CD4-positive, alpha-beta T cell (primary cell): ENCODE measurements at regions not wholly inside any gene's neighbourhood (a gene's known extent, or its start where the extent isn't known, plus 50 kb on each side); places are given as distances from the start of the nearest gene placed in this dataset.

Source experiments
- ATAC-seq: fragments of 200-7000 bp; cut with Tn5 transposase; one replicate; pipeline ENCODE4 v1.10.0; 2022; ENCODE audit warnings: mild to moderate bottlenecking; ENCODE audit not compliant: poor library complexity
- CTCF ChIA-PET: fragments of 350-600 bp; sonication (Branson Sonifier 250); formaldehyde crosslinking; loops from one replicate; lab custom pipeline; 2021; ENCODE audit warnings: antibody characterized with exemption, inconsistent platforms; lab: Charles Lee
- POLR2A ChIA-PET: fragments of 350-600 bp; sonication (Branson Sonifier 250); formaldehyde crosslinking; loops from one replicate; lab custom pipeline; 2021; ENCODE audit warnings: antibody characterized with exemption, inconsistent platforms; lab: Charles Lee
- DNase-seq, 14 experiments: peaks; one replicate each; pipeline ENCODE4 v3.0.0-alpha.2; 2013 to 2020; ENCODE audit warnings: mixed read lengths in 2 of 14
- H3K27ac ChIP-seq, 2 donors: one replicate each; pipeline versions ENCODE4 v1.5.1 to v1.7.0; 2013; ENCODE audit warnings: low read length in 2 of 2, low read depth in 1 of 2, mild to moderate bottlenecking in 1 of 2
- H3K27me3 ChIP-seq, 2 experiments: 1 replicate in 1 of 2; 2 replicates in 1 of 2; pipeline versions ENCODE4 v1.6.1 to v1.7.0; 2013; ENCODE audit warnings: low read length in 2 of 2, control low read depth in 1 of 2, mild to moderate bottlenecking in 1 of 2, moderate library complexity in 1 of 2; ENCODE audit not compliant: insufficient read depth in 2 of 2, control insufficient read depth in 1 of 2
- H3K36me3 ChIP-seq: one replicate; pipeline ENCODE4 v1.6.1; 2013; ENCODE audit warnings: low read length, control low read depth; ENCODE audit not compliant: insufficient read depth
- H3K4me1 ChIP-seq: one replicate; pipeline ENCODE4 v1.6.1; 2013; ENCODE audit warnings: low read length, control low read depth; ENCODE audit not compliant: insufficient read depth
- H3K4me3 ChIP-seq: one replicate; pipeline ENCODE4 v1.5.1; 2013; ENCODE audit warnings: mild to moderate bottlenecking, low read length, moderate library complexity
- H3K9me3 ChIP-seq, 2 experiments: 1 replicate in 1 of 2; 2 replicates in 1 of 2; pipeline versions ENCODE4 v1.6.1 to v1.7.0; 2013; ENCODE audit warnings: low read length in 2 of 2, mild to moderate bottlenecking in 2 of 2, control low read depth in 1 of 2, moderate library complexity in 1 of 2; ENCODE audit not compliant: control insufficient read depth in 1 of 2, insufficient read depth in 1 of 2
- H3K27ac Mint-ChIP-seq: one replicate; pipeline ENCODE4 v1.8.0; 2020; ENCODE audit warnings: mixed read lengths
- H3K27me3 Mint-ChIP-seq: one replicate; pipeline ENCODE4 v1.8.0; 2021; ENCODE audit warnings: mixed read lengths
- H3K36me3 Mint-ChIP-seq: one replicate; pipeline ENCODE4 v1.8.0; 2021; ENCODE audit warnings: low read depth, mixed read lengths
- H3K4me1 Mint-ChIP-seq: one replicate; pipeline ENCODE4 v1.8.0; 2021; ENCODE audit warnings: low read depth, mixed read lengths
- H3K4me3 Mint-ChIP-seq: one replicate; pipeline ENCODE4 v1.8.0; 2020; ENCODE audit warnings: mild to moderate bottlenecking, mixed read lengths
- H3K9me3 Mint-ChIP-seq: one replicate; pipeline ENCODE4 v1.8.0; 2020; ENCODE audit warnings: mixed read lengths
- intact Hi-C, 2 experiments: fragments of 100-400 bp; cut with DNase I in 1 of 2; cut with micrococcal nuclease in 1 of 2; formaldehyde crosslinking; loops; one replicate each; pipeline versions ENCODE4 v1.15.1 to v1.9.0; 2023 to 2025; cut with DNase I, micrococcal nuclease
- TF ChIP-seq, protein P1 (sequence below): fragments of 200-600 bp; IDR thresholded peaks from one replicate; pipeline ENCODE4 v1.8.0; 2022; ENCODE audit warnings: antibody characterized with exemption, mild to moderate bottlenecking

DNA sequence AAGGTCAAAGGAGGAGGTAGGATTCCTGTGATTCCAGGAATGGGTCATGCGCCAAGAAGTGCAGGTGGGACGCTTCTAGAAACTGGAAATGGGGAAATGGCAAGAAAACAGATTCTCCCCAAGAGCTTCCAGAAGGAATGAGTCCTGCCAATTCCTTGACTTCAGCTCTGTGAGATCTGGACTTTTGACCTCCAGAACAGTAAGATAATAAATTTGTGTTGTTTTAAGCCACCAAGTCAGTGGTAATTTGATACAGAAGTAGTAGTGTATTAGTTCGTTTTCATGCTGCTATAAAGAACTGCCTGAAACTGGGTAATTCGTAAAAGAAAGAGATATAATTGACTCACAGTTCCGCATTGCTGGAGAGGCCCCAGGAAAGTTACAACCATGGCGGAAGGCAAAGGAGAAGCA lies 178.6 kb upstream of the GALNT17 start:
- Histone ChIP-seq H3K36me3 (no peaks in the 10 kb centered on the region), H3K27ac (no peak overlapping the region), H3K9me3 (peaks cover 0 to 23% of the 10 kb centered on the region in 2 experiments), H3K4me3 (no peak overlapping the region), H3K27me3 (no peaks in the 10 kb centered on the region), H3K4me1 (no peaks in the 10 kb centered on the region)
- DNase-seq (no peak), ATAC-seq (no peak)
- no peak overlapping the region for H3K27ac Mint-ChIP-seq
- no peaks in the 10 kb centered on the region for H3K36me3 Mint-ChIP-seq
- TF ChIP-seq, protein P1, sequence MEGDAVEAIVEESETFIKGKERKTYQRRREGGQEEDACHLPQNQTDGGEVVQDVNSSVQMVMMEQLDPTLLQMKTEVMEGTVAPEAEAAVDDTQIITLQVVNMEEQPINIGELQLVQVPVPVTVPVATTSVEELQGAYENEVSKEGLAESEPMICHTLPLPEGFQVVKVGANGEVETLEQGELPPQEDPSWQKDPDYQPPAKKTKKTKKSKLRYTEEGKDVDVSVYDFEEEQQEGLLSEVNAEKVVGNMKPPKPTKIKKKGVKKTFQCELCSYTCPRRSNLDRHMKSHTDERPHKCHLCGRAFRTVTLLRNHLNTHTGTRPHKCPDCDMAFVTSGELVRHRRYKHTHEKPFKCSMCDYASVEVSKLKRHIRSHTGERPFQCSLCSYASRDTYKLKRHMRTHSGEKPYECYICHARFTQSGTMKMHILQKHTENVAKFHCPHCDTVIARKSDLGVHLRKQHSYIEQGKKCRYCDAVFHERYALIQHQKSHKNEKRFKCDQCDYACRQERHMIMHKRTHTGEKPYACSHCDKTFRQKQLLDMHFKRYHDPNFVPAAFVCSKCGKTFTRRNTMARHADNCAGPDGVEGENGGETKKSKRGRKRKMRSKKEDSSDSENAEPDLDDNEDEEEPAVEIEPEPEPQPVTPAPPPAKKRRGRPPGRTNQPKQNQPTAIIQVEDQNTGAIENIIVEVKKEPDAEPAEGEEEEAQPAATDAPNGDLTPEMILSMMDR = no peak
- no peak overlapping the region for H3K4me3 Mint-ChIP-seq
- H3K4me1 Mint-ChIP-seq = no peaks in the 10 kb centered on the region
- intact Hi-C loops = no loop called here
- CTCF ChIA-PET = no interaction called here
- no peaks in the 10 kb centered on the region for H3K27me3 Mint-ChIP-seq
- POLR2A ChIA-PET = no interaction called here
- peaks cover 2% of the 10 kb centered on the region for H3K9me3 Mint-ChIP-seq

DNA sequence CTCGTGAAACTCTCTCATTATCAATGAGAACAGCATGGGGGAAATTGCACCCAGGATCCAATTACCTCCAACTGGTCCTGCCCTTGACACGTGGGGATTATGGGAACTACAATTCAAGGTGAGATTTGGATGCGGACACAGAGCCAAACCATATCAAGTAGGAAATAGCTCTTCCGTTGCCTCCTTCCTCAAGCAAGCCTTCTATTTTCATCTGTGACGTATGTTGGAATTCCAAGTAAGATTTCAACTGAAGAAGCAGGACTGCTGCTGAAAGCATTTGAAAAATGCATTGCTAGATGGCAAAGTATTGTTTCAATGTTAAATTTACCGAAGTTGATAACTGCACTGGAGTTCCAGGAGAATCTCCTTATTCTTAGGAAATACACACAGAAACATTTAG lies 178.1 kb upstream of the GALNT17 start:
- Histone ChIP-seq H3K36me3 (no peaks in the 10 kb centered on the region), H3K9me3 (peaks cover 0 to 21% of the 10 kb centered on the region in 2 experiments), H3K27me3 (no peaks in the 10 kb centered on the region), H3K4me1 (no peaks in the 10 kb centered on the region), H3K27ac (no peak overlapping the region), H3K4me3 (no peak overlapping the region)
- no peak for DNase-seq
- intact Hi-C loops = no loop called here
- ChIA-PET POLR2A (no interaction called here), CTCF (no interaction called here)
- Mint-ChIP-seq H3K27ac (no peak overlapping the region), H3K4me3 (no peak overlapping the region), H3K27me3 (no peaks in the 10 kb centered on the region), H3K9me3 (peaks cover 2% of the 10 kb centered on the region), H3K36me3 (no peaks in the 10 kb centered on the region), H3K4me1 (no peaks in the 10 kb centered on the region)
- TF ChIP-seq, protein P1 = no peak
- no peak for ATAC-seq

DNA sequence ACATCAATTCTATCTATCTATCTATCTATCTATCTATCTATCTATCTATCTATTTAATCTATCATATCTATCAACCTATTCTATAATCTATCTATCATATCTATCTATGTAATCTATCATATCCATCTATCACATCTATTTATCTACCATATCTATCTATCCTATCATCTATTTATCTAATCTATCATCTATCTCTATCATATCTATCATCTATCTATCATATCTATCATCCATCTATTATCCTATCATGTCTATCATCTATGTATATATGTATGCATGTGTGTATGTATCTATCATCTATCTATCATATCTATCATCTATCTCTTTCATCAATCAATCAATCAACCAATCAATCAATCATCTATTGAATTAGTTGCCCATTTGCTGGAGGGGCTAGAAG lies 159.3 kb upstream of the GALNT17 start:
- DNase-seq (no peak), ATAC-seq (no peak)
- ChIA-PET POLR2A (no interaction called here), CTCF (no interaction called here)
- Histone ChIP-seq H3K9me3 (peaks cover 9% of the 10 kb centered on the region in 2 experiments), H3K4me3 (no peak overlapping the region), H3K27ac (no peak overlapping the region), H3K4me1 (no peaks in the 10 kb centered on the region), H3K27me3 (no peaks in the 10 kb centered on the region), H3K36me3 (no peaks in the 10 kb centered on the region)
- peaks cover 8% of the 10 kb centered on the region for H3K9me3 Mint-ChIP-seq
- TF ChIP-seq, protein P1 = no peak
- H3K4me3 Mint-ChIP-seq = no peak overlapping the region
- H3K36me3 Mint-ChIP-seq = no peaks in the 10 kb centered on the region
- no peak overlapping the region for H3K27ac Mint-ChIP-seq
- H3K4me1 Mint-ChIP-seq = no peaks in the 10 kb centered on the region
- no peaks in the 10 kb centered on the region for H3K27me3 Mint-ChIP-seq
- intact Hi-C loops = no loop called here
